NCI-H2196 (cell line): ENCODE measurements at regions not wholly inside any gene's neighbourhood (a gene's known extent, or its start where the extent isn't known, plus 50 kb on each side); places are given as distances from the start of the nearest gene placed in this dataset.
"Not testable (repeated sequence)": the region's sequence is repeated elsewhere in the genome, so short reads cannot be mapped to it uniquely, and the experiment has no call there.

Experiments used
- DNase-seq: peaks from one replicate; lab custom pipeline; 2025; ENCODE audit not compliant: unreplicated experiment; lab: John Stamatoyannopoulos, UW

GRCh38 chr6:78383968-78384367, 483.4 kb upstream of the IRAK1BP1 start:
- DNase-seq = no peak

- DNase-seq = not testable (repeated sequence)
These were observed 480.5 kb upstream of the IRAK1BP1 start for GRCh38 chr6:78386854-78387253.

- no peak for DNase-seq
These were observed 477.3 kb upstream of the IRAK1BP1 start for GRCh38 chr6:78390066-78390465.

GRCh38 chr6:78397499-78397898, 469.9 kb upstream of the IRAK1BP1 start:
- DNase-seq = no peak

- DNase-seq = no peak
These were observed 469.1 kb upstream of the IRAK1BP1 start for GRCh38 chr6:78398292-78398691.

- no peak for DNase-seq
These were observed 467.3 kb upstream of the IRAK1BP1 start for GRCh38 chr6:78400076-78400475.

GRCh38 chr6:78427386-78427785, 440.0 kb upstream of the IRAK1BP1 start:
- DNase-seq = no peak

- DNase-seq = no peak
These were observed 436.8 kb upstream of the IRAK1BP1 start for GRCh38 chr6:78430521-78430920.

GRCh38 chr6:78435671-78436070, 431.7 kb upstream of the IRAK1BP1 start:
- no peak for DNase-seq

- DNase-seq = no peak
These were observed 431.0 kb upstream of the IRAK1BP1 start for GRCh38 chr6:78436335-78436734.

GRCh38 chr6:78438135-78438534, 429.2 kb upstream of the IRAK1BP1 start:
- DNase-seq = no peak

GRCh38 chr6:78460711-78461110, 406.6 kb upstream of the IRAK1BP1 start:
- DNase-seq = no peak

GRCh38 chr6:78462728-78463127, 404.6 kb upstream of the IRAK1BP1 start:
- no peak for DNase-seq

GRCh38 chr6:78465059-78465634, 402.2 kb upstream of the IRAK1BP1 start:
- DNase-seq = no peak

- DNase-seq = no peak
These were observed 390.8 kb upstream of the IRAK1BP1 start for GRCh38 chr6:78476561-78476960.

GRCh38 chr6:78482801-78483552, 384.4 kb upstream of the IRAK1BP1 start:
- no peak for DNase-seq

GRCh38 chr6:78483553-78484197, 383.7 kb upstream of the IRAK1BP1 start:
- no peak for DNase-seq

- no peak for DNase-seq
These were observed 382.9 kb upstream of the IRAK1BP1 start for GRCh38 chr6:78484198-78485064.

GRCh38 chr6:78487401-78487800, 379.9 kb upstream of the IRAK1BP1 start:
- DNase-seq = no peak

GRCh38 chr6:78489874-78490273, 377.5 kb upstream of the IRAK1BP1 start:
- DNase-seq = no peak

GRCh38 chr6:78492351-78493017, 374.9 kb upstream of the IRAK1BP1 start:
- DNase-seq = no peak
